ENCODE measurements at regions not wholly inside any gene's neighbourhood (a gene's known extent, or its start where the extent isn't known, plus 50 kb on each side); places are given as distances from the start of the nearest gene placed in this dataset.

- no peak for TF ChIP-seq SNAPC4 (CRISPR knock-in tag; IDR thresholded peaks at IDR 0.05)
These were observed 358.0 kb downstream of the TAF11L14 start (continued) for GRCh38 chr5:17992291-17992690.

DNA sequence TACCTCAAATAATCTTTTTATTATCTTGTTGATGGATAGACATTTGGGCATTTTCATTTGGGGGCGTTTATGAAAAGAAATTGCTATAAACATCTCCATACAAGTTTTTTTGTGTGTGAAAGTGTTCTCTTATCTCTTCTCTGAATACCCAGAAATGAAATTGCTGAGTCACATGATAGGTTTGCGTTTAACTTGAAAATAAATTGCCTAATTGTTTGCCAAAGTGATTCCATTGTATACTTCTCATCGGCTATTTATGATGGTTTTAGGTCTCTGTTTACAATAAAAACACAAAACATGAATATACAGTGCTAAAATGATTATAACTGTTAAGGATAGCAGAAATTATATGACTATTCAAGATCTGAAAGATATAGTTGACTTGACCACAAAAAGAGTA is 361.7 kb downstream of the TAF11L14 start:
- H3K9ac ChIP-seq (ENCODE audit: insufficient read depth, low read depth, low read length): no peak overlapping the region
- no peaks in the 10 kb centered on the region for H3K4me1 ChIP-seq (ENCODE audit: insufficient read depth, low read length)
- intact Hi-C loops (cut with micrococcal nuclease; ENCODE audit: unreplicated experiment) (no loop called here), in situ Hi-C loops (cut with HindIII; ENCODE audit: extremely low pct_ligation_motif_present, low pct_unique_long_range_greater_than_20kb) (no loop called here)
- H3K79me2 ChIP-seq (ENCODE audit: insufficient read depth, low read length): no peaks in the 10 kb centered on the region
- peaks cover 71% of the 10 kb centered on the region for H3K9me3 ChIP-seq (ENCODE audit: low read length)
- no peak overlapping the region for H3K27ac ChIP-seq (ENCODE audit: extremely low read length, insufficient read depth, low read length)
- H2AFZ ChIP-seq (ENCODE audit: low read length): no peak overlapping the region
- 0% methylated on average over 3 of the region's 3 CpGs for WGBS (ENCODE audit: low lambda C conversion rate)
- POLR2A ChIA-PET: no interaction called here
- no peaks in the 10 kb centered on the region for H3K27me3 ChIP-seq (ENCODE audit: control insufficient read depth in 1 of 2, insufficient read depth in 2 of 2, low read length in 2 of 2)
- ATAC-seq (no peak), FAIRE-seq (no peak), DNase-seq (ENCODE audit: low spot score) (no peak)
- no peak overlapping the region for H3K4me2 ChIP-seq (ENCODE audit: low read depth, low read length)
- CTCF ChIA-PET (ENCODE audit: low intra/inter-chr PET ratio, low total read pairs): no interaction called here
- no peaks in the 10 kb centered on the region for H4K20me1 ChIP-seq (ENCODE audit: insufficient read depth, low read length)
- no peak overlapping the region for H3K4me3 ChIP-seq (replicated peaks in 1 of 3; ENCODE audit: insufficient read depth in 1 of 3, low read depth in 2 of 3, low read length in 3 of 3)
- TF ChIP-seq ZNF83 (CRISPR knock-in tag; IDR thresholded peaks at IDR 0.05; ENCODE audit: borderline replicate concordance): no peak
- no peak for TF ChIP-seq BRD4 (CRISPR knock-in tag; IDR thresholded peaks at IDR 0.05)
- peak; percentile 50; the same call in 1 of the 2 replicates for TF ChIP-seq NFE2L2 (IDR thresholded peaks at IDR 0.05; ENCODE audit: low read length)
- TF ChIP-seq IKZF4 (CRISPR knock-in tag; IDR thresholded peaks at IDR 0.05; ENCODE audit: borderline replicate concordance, low read depth, not compliant biosample characterization): no peak
- H3K36me3 ChIP-seq (replicated peaks in 1 of 2; ENCODE audit: control insufficient read depth in 1 of 2, insufficient read depth in 2 of 2, low read length in 2 of 2): no peaks in the 10 kb centered on the region
- BruUV-seq (replicated peaks): no TSS peak

Data from HepG2 (cell line).